ENCODE measurements at regions not wholly inside any gene's neighbourhood (a gene's known extent, or its start where the extent isn't known, plus 50 kb on each side); places are given as distances from the start of the nearest gene placed in this dataset.
"Not testable (repeated sequence)": the region's sequence is repeated elsewhere in the genome, so short reads cannot be mapped to it uniquely, and the experiment has no call there.

GRCh38 chr1:5733596-5733995 lies 258.6 kb downstream of the NPHP4 start:
- no peak for DNase-seq (ENCODE audit: low spot score)

- no peak for DNase-seq (ENCODE audit: low spot score)
Measured at GRCh38 chr1:5731110-5731423, 261.2 kb downstream of the NPHP4 start.

- no peak for DNase-seq (ENCODE audit: low spot score)
Measured at GRCh38 chr1:5730272-5731109, 261.7 kb downstream of the NPHP4 start.

GRCh38 chr1:5729636-5730145 lies 262.5 kb downstream of the NPHP4 start:
- no peak for DNase-seq (ENCODE audit: low spot score)

GRCh38 chr1:5728663-5729355 lies 263.4 kb downstream of the NPHP4 start:
- no peak for DNase-seq (ENCODE audit: low spot score)

GRCh38 chr1:5727871-5728643 lies 264.2 kb downstream of the NPHP4 start:
- no peak for DNase-seq (ENCODE audit: low spot score)

- DNase-seq (ENCODE audit: low spot score): no peak
Measured at GRCh38 chr1:5727191-5727590, 265.0 kb downstream of the NPHP4 start.

GRCh38 chr1:5726586-5727184 lies 265.5 kb downstream of the NPHP4 start:
- not testable (repeated sequence) for DNase-seq (ENCODE audit: low spot score)

- no peak for DNase-seq (ENCODE audit: low spot score)
Measured at GRCh38 chr1:5725855-5726585, 266.2 kb downstream of the NPHP4 start.

- no peak for DNase-seq (ENCODE audit: low spot score)
Measured at GRCh38 chr1:5725406-5725805, 266.8 kb downstream of the NPHP4 start.

- no peak for DNase-seq (ENCODE audit: low spot score)
Measured at GRCh38 chr1:5724847-5725246, 267.4 kb downstream of the NPHP4 start.

- no peak for DNase-seq (ENCODE audit: low spot score)
Measured at GRCh38 chr1:5722635-5723164, 269.5 kb downstream of the NPHP4 start.

- no peak for DNase-seq (ENCODE audit: low spot score)
Measured at GRCh38 chr1:5721634-5722215, 270.5 kb downstream of the NPHP4 start.

- DNase-seq (ENCODE audit: low spot score): no peak
Measured at GRCh38 chr1:5720936-5721335, 271.3 kb downstream of the NPHP4 start.

- DNase-seq (ENCODE audit: low spot score): no peak
Measured at GRCh38 chr1:5720484-5720883, 271.7 kb downstream of the NPHP4 start.

GRCh38 chr1:5720045-5720444 lies 272.2 kb downstream of the NPHP4 start:
- DNase-seq (ENCODE audit: low spot score): no peak

- peak; percentile 2 for DNase-seq (ENCODE audit: low spot score)
Measured at GRCh38 chr1:5718831-5719632, 273.2 kb downstream of the NPHP4 start.

GRCh38 chr1:5717031-5717682 lies 275.1 kb downstream of the NPHP4 start:
- no peak for DNase-seq (ENCODE audit: low spot score)

GRCh38 chr1:5716126-5716525 lies 276.1 kb downstream of the NPHP4 start:
- no peak for DNase-seq (ENCODE audit: low spot score)

Data from pons (tissue), 1 donor.